ENCODE measurements at regions not wholly inside any gene's neighbourhood (a gene's known extent, or its start where the extent isn't known, plus 50 kb on each side); places are given as distances from the start of the nearest gene placed in this dataset.
A peak's percentile ranks its signal among the peaks of the same experiment; 100 is the strongest.

DNA sequence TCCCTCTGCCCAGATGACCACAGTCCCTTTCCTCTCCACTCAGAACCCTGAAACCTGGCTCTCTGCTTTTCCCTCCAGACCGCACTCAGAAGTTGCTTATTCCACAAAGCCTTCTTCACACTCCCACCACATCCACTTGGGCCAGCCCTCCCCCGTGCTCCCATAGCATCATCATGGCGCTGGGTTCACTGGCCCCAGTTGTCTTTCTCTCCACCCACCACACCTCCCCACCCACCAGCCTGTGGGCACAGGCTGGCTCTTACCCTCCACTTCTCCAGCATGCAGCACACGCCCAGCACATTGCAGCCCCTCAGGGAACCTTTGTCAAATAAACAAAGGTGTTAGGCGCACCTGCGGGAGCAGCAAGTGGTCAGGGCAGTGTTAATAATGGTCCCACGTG is 130.0 kb downstream of the KATNIP start:
- no peak for DNase-seq (ENCODE audit: extremely low read depth, low read depth)

DNA sequence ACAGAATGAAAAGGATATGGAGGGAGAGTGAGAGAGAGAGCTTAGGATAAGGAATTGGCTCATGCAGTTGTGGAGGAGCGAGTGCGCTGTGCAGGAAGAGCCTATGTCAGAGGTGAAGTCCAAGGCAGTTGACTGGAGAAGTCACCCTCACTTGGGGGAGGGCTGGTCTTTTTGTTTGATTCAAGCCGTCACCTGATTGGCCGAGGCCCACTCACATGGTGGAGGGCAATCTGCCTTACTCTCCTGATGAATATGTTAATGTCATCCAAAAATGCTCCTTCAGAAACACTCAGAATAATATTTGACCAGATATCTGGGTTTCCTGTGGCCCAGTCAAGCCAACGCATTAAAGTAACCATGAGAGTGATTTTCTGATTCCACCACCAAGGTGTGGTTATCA is 131.7 kb downstream of the KATNIP start:
- DNase-seq (ENCODE audit: extremely low read depth, low read depth): no peak

DNA sequence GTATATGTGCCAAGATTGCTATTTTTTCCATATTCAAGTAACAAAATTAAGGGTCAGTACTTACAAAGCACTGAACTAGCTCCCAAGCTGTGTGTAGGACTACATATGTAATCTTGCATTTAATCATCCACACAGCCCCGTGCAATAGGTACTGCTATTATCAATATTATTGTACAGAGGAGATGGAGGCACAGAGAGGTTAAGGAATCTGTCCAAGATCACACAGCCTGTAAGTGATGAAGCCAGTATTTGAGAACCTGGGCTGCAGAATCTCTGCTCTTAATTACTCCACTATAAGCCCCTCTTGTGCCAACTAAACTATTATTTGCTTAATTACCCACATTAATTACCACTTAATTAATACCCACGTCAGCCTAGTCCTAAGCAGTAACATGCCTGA is 134.1 kb downstream of the KATNIP start:
- DNase-seq (ENCODE audit: extremely low read depth, low read depth): no peak

DNA sequence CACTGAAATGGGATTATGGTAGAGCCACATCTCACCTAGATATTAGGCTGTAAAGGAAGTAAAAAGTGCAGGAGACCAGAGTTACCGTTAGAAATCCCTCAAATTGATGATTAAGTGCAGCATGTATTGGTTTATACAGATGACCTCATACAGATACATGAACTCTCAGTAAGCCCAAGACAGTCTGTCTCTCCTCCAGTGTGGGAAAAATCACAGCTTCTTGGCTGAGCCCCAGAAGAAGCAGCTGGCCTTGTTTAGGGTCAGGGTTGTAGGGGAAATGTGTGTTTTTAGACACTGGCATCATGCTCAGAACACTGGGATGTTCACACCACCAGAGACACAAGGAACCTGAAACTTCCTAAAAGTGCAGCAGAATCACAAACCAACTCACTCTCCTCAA is 135.9 kb downstream of the KATNIP start:
- no peak for DNase-seq (ENCODE audit: extremely low read depth, low read depth)

DNA sequence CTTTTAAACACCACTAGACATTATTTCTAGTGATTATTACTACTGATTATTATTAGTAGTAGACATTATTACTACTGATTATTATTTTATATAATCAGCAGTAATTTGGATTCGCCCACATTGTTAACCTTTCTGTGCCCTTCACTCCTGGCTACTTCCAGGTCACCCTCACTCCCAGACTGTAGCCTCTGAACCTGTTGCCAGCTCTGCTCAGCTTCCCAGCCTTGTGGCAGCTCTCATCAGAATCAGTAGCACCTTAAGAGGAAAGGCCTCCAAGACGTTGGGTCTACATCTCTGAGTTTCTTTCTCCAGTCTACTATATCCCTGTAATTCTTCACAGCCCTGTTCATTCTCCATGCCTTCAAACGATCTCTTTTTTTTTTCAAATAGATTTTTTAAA is 137.0 kb downstream of the KATNIP start:
- DNase-seq (ENCODE audit: extremely low read depth, low read depth): no peak

DNA sequence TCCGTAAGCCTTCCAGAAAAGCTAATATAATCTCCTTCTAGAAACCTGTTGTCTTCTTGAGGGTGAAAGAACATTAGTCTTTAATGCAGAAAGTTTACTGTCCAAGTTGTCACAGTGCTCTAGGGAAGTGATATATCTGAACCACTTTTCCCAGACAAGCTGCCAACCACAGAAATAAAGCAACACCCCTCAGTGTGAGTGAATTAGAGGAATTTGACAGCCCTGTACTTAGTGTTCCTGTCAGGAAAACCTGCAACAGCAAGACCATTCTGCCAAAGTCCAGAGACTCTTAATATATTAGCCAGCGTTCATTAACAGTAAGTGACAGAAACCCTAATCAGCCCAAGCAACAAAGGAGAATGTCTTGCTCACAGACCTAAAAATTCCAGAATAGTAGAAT is 137.7 kb downstream of the KATNIP start:
- DNase-seq (ENCODE audit: extremely low read depth, low read depth): no peak

DNA sequence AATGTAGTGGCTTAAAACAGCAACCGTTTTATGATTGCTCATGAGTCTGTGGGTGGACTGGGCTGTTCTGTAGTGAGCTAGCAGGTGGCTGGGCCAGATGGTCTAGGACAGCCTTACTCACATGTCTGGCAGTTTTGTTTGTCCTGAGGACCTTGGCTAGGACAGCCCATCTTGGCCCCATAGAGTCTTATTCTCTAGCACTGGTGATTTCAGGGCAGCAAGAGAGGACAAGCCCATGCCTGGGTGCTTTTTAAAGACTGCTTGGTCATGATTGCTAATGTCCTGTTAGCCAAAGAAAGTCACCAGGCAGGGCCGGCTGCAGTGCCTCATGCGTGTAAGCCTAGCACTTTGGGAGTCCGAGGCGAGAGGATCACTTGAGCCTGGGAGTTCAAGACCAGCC is 139.8 kb downstream of the KATNIP start:
- DNase-seq (ENCODE audit: extremely low read depth, low read depth): no peak

DNA sequence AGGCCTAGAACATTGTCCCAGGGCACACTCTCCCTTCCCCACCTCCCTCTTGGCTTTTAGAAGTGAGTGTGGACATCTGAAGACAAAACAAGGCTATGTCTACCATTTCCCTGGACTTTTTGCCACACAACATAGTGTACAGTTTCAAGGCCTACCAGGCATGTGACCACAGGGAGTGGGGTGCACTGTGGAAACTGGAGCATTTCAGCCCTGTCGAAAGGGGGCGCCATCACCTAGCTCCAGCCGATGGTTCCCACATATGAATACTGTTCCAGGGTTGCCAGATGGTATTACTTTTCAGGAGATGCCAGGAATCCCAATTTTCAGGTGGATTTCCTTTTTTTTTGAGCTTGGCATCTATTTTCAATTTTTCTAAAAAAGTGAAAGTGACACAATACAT is 140.7 kb downstream of the KATNIP start:
- DNase-seq (ENCODE audit: extremely low read depth, low read depth): peak; percentile 12

DNA sequence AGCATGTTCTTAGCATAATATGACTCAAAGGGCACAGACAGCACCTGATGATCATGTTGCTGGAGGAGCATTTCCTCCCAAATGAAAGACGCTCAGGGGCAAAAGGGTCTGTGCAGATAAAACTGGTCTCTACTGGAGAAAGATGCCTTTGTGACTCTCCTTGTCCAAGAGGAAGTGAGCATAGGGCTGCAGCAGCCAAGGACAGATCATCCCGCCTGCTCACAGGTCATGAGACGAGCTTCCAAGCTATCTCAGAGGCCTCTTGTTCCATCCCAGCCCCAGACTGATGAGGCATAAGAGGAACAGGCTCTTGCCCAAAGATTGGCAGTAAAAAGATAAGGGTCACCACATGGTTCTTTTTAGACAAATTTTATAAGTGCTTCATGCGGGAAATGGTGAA is 141.8 kb downstream of the KATNIP start:
- no peak for DNase-seq (ENCODE audit: extremely low read depth, low read depth)

DNA sequence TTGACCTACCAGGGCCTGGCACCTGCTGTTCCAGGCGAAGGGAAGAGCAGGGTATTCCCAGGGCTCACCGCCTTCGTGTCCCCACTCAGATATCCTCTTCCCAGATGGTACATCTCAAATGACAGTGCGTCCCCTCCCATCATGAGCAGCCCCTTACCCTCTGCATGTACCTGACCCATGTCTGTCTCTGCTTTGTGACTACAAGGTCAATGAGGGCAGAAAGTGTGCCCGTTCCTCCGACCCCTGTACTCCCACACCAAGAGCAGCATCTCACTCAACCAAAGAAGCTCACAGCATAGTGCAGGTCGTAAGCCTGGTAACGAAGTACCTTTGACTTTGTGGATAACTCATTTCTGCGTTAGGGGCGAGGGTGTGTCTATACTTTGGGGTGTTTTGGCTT is 142.6 kb downstream of the KATNIP start:
- no peak for DNase-seq (ENCODE audit: extremely low read depth, low read depth)

DNA sequence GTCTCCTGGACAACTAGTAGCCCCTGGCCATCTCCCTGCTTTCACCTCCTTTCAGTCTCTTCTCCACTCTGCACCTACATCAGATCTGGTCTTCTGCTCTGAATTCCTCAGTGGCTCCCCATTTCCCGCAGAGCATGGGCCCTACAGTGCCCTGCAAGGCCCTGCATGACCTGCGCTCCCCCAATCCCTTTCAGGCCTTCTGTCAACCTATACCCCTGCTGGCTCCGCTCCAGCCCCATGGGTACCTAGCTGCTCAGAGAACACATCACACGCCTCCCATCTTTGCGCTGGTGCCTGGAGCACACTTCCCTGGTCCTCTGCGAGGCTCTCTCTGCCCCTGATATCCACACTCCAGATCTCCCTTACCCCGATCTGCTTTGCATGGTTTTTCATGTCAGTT is 145.2 kb downstream of the KATNIP start:
- DNase-seq (ENCODE audit: extremely low read depth, low read depth): no peak

DNA sequence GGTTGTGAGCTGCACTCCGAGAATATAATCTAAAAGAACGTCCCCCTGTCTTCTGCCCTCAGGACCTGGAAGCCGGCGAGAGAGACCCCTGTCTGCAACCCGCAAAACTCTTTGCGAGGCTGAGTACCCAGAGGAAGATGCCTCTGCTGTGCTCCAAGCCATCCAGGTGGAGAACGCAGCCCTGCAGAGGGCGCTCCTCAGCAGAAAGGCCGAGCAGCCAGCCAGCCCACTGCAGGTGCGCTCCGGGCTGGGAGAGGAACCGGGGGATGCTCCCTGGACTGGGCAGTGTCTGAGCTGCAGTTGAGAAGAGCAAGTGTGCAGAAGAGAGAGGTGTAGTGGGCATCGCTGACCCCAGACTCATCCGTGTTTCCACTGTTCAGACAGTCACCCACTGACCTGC is 148.3 kb downstream of the KATNIP start:
- no peak for DNase-seq (ENCODE audit: extremely low read depth, low read depth)

DNA sequence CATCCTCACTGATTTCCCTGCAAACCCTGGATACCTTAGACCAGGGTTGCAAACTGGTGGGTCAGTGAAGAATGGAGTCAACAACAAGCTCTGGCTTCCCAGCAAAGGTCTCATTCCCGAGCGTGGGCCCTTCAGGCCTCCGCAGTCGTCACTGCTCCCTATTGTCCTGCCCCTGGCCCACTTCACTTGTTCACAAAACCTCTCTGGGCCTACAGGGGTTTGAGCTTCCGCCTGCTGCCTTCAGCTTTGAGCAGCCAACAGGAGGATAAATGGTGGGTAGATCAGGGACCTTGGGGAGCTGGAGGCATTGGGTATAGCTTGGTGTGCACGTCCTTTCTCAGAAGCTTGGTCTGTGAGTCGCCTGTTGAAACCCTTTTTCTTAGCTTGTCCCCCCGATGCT is 148.8 kb downstream of the KATNIP start:
- DNase-seq (ENCODE audit: extremely low read depth, low read depth): no peak

DNA sequence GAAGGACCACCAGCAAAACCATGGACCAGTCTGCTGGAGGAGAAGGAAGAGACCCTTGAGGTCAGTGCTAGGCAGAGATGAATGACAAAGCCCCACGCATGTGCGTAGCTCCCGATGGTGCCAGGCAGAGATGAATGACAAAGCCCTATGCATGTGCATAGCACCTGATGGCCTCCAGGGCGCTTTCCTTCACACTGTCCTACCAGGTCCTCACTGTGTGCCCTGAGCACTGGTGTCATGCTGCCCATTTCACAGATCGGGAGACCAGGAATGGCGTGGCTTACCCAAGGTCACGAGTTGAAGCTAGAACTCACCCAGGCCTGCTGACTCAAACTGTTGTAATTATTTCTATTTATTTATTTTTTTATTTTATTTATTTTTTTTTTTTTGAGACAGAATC is 149.6 kb downstream of the KATNIP start:
- no peak for DNase-seq (ENCODE audit: extremely low read depth, low read depth)

DNA sequence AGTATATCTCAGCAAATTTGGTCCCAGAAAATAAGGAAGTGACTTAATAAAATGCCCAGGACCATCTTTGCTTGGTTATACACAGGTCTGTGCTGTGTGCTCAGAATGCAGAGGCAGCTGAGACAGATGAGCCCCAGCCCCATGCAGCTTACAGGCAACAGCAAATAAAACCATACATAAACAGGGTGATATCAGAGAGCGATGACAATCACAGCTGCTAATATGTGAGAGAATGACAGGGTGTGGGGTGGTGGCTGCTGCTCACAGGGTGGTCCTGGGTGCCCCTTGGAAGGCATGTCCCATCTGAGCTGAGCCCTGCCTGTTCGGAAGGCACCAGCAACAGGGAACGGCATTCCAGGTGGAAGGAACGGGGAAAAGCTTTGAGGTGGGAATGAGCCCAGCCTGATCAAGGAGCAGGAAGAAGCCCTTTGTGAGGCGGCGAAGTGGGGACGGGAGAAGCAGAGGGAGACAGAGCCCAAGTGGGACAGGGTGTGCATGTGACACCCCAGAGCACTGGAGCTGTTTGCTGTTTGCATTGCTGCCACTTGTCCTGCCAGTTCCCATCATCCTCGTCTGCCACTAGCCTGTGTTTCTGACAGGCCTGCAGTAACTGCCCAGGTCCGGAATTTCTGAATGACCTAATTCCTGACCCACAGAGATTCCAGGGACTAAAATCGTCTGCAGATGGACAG is 150.5 kb downstream of the KATNIP start:
- no peak for DNase-seq (ENCODE audit: extremely low read depth, low read depth)

DNA sequence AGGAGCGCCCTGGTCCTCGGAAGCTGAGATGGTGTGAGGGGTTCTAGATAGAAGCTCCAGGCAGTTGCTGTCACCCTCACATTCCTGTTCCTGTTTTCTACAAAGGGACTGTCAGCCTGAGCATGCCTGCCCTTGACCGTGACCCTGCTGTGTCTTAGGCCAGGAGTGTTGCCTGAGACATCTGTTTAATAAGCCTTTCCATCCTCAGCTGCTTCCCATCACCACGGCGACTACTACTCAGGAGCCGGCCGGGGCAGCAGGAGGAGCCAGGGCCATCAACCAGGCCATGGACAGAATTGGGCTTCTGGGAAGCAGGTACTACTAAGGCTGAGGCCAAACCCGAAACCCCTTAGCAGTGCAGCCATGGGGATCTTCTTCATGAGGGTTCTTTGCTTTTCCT is 151.4 kb downstream of the KATNIP start:
- DNase-seq (ENCODE audit: extremely low read depth, low read depth): no peak

DNA sequence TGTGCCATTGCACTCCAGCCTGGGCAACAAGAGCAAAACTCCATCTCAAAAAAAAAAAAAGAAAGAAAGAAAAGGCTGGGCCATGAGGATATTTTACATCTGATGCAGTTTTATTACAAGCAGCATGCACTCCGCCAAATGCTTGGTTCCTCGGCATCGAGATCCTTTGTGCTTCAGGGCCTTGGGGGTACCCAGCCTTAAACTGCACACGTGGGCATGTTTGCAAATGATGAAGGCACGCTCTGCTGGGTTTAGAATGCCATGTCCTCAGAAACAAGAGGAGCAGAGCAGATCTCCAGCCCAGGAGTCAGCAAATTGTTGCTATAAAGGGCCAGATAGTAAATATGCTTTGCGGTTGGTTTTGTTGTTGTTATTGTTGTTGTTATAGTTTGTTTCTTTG is 153.2 kb downstream of the KATNIP start:
- no peak for DNase-seq (ENCODE audit: extremely low read depth, low read depth)

DNA sequence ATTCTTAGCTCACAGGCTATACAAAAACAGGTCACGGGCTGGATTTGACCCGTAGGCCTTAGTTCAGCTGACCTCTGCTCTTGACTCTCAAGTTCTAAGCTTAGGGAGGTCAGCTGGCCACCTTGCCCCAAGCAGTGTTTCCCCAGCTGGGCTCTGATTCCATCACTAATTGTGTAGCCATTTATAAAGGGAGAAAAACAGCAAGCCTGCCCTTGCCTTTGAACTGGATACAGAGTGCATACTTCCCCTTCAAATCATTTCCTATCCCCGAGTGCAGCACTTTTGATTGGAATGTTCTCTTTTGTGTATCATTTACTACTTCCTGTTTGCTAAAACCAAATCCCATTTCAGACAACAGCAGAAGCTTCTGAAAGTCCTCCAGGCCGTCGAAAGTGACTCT is 153.6 kb downstream of the KATNIP start:
- no peak for DNase-seq (ENCODE audit: extremely low read depth, low read depth)

DNA sequence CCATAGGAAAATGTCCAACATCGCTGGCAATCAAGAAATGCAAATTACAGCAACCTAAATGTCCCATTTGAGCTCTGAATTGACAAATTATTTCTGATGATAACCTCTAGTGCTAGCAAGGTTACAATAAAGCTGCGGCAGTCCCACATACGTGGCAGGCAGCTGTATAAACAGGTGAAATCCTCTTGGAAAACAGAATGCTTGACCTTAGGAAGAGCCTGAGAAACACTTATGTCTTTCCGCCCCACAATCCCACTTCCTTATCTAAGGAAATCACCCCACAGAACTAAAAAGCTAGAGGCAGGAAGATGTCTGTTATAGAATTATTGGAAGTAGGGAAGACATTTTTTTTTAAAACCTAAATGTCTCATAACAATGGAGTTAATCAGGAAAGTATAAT is 154.3 kb downstream of the KATNIP start:
- DNase-seq (ENCODE audit: extremely low read depth, low read depth): no peak

DNA sequence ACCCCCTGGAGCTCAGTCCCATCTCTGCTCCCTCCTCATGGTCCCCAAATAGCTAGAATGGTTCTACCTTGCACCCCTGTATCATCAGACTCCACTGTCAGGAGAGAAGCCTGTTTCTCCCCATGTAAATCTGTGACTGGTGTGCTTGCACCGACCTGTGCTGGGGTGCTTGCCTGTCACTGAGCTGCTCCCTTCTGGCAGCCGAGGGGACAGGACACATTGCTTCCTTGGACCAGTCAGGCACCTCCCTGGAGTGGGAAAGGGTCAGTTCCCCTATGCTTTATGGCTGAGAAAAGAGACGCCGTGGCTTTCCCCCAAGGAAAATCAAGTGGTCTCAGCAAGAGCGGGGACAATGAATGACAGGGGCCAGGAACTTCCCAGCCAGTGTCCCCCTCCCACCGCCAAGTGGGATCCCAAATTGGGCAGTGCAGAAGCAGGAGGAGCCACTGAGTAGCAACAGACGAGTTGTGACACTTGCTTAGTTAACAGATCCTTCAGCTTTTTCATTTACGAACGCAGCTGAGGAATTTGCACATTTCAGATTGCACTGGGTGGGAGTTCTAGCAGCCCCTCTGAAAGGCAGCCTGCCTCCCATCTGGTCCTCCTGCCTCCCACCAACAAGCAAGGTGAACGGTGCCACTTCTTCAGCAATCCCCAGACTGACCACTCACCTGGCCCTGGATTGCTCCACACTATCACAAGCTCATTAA is 156.4 kb downstream of the KATNIP start:
- DNase-seq (ENCODE audit: extremely low read depth, low read depth): no peak

DNA sequence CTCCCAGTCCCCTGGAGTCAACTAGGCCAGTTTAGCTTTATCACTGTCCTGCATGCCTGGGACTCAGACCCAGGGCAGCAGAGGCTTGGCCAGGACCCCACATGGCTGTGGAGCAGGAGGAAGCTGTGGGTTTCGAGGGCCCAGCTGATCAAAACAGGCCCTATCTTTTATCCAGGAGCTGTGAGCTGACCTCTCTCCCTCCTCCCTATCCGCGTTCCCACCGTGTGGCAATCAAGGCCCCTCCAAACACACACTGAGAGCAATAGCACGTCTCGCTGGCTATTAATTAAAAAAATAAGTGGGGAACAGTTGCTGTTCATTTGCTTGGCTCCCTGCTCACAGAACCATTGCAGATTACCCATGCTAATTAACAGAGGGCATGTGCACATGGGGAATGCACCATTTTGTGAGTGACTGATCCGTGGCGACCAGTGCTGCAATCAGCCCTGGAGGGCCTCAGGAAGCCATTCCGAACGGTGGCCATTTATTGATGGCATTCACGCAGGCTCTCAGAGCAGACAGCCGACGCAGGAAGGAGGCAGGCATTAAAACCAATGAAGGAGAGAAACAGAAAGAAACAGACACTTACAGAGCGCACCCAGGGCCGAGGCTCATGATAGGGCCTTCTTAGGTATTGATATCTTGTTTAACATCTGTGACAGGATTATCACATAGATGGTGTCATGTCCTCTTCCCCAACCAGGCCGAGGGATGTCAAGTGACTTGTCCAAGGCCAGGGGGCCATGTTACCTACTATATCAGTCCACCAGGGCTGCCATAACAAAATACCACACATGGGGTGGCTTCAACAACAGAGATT is 157.1 kb downstream of the KATNIP start:
- DNase-seq (ENCODE audit: extremely low read depth, low read depth): no peak

DNA sequence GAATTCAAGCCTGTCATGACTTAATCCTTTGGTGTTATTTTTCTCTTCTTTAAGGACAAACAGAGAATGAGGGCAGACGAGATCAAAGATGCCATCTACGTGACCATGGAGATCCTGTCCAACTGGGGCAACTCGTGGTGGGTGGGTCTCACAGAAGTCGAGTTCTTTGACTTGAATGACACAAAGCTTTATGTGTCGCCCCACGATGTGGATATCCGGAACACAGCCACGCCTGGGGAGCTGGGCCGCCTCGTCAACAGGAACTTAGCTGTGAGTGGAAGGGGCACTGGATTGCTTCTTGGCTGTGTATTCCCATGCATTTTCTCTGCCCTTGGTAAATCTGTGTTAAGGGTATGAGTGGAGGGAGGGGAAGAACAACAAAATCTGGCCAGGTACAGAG is 158.7 kb downstream of the KATNIP start:
- DNase-seq (ENCODE audit: extremely low read depth, low read depth): no peak
